ENCODE measurements at regions not wholly inside any gene's neighbourhood (a gene's known extent, or its start where the extent isn't known, plus 50 kb on each side); places are given as distances from the start of the nearest gene placed in this dataset.

DNA sequence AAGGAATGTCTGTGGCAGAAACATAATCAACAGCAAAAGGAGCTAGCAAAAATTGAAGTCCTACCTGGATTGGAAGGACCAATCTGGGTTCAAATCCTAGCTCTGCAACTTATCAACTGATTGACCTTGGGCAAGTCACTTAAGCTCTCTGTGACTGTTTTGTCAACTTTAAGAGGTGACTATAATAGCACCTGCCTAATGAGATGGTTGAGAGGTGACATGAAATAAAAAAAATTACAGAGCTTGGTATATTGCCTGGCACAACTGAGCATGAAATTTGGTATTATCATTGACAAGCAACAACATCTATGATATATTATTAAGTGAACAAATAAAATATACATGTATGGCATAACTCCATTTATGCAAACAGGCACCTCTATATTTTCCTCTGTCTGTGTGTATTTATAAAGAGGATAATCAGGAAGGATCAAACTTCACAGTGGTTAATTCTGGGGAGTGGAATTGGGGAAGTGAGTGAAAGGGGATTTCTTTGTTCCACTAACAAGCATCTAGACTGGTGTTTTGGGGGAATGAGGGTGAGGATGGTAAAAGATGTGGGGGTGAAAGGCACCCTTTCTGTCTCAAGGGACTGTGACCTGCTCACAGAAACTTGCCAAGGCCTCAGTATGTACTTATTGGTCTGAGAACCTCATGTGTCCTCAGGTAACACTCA lies 132.8 kb upstream of the SERTAD2 start:
- no peak overlapping the region for H3K4me3 ChIP-seq (ENCODE audit: low read length)
- TF ChIP-seq, protein P1, sequence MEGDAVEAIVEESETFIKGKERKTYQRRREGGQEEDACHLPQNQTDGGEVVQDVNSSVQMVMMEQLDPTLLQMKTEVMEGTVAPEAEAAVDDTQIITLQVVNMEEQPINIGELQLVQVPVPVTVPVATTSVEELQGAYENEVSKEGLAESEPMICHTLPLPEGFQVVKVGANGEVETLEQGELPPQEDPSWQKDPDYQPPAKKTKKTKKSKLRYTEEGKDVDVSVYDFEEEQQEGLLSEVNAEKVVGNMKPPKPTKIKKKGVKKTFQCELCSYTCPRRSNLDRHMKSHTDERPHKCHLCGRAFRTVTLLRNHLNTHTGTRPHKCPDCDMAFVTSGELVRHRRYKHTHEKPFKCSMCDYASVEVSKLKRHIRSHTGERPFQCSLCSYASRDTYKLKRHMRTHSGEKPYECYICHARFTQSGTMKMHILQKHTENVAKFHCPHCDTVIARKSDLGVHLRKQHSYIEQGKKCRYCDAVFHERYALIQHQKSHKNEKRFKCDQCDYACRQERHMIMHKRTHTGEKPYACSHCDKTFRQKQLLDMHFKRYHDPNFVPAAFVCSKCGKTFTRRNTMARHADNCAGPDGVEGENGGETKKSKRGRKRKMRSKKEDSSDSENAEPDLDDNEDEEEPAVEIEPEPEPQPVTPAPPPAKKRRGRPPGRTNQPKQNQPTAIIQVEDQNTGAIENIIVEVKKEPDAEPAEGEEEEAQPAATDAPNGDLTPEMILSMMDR (conservative IDR thresholded peaks at IDR 0.05; ENCODE audit: low read length), result no peak
- no peak for DNase-seq (ENCODE audit: low read depth)

DNA sequence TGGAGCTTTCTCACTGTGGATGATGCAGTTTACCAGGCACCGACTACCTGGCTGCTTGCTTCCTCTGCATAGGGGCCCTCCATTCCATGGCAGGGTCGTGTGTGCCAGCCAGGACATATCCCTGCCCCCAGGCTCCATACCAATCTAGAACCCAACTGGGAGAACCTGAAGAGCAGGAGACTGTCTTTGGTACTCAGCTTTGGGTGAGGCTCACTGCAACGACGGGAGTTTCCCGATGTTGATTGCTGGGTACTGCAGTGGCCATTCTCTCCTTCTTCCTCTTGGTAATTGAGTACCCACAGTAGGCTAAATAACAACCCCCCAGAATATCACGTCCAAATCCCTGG lies 133.3 kb upstream of the SERTAD2 start:
- H3K4me3 ChIP-seq (ENCODE audit: low read length), result no peak overlapping the region
- TF ChIP-seq, protein P1 (conservative IDR thresholded peaks at IDR 0.05; ENCODE audit: low read length), result no peak
- no peak for DNase-seq (ENCODE audit: low read depth)

DNA sequence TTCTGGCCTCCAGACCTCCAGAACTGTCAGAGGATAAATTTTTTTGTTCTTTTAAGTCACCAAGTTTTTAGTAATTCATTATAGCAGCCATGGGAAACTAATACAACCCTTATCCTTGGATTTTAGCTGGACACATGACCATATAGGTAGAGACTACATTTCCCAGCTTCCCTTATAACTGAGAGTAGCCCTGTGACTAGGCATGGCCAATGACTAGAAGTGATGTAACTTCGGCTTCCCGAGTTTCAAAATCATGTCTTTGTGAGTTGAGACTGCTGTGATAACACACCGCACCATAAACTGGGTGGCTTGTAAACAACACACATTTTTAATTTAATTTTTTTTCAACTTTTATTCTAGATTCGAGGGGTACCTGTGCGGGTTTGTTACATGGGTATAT lies 134.0 kb upstream of the SERTAD2 start:
- no peak overlapping the region for H3K4me3 ChIP-seq (ENCODE audit: low read length)
- DNase-seq (ENCODE audit: low read depth), result peak; percentile 21
- TF ChIP-seq, protein P1 (conservative IDR thresholded peaks at IDR 0.05; ENCODE audit: low read length), result no peak

DNA sequence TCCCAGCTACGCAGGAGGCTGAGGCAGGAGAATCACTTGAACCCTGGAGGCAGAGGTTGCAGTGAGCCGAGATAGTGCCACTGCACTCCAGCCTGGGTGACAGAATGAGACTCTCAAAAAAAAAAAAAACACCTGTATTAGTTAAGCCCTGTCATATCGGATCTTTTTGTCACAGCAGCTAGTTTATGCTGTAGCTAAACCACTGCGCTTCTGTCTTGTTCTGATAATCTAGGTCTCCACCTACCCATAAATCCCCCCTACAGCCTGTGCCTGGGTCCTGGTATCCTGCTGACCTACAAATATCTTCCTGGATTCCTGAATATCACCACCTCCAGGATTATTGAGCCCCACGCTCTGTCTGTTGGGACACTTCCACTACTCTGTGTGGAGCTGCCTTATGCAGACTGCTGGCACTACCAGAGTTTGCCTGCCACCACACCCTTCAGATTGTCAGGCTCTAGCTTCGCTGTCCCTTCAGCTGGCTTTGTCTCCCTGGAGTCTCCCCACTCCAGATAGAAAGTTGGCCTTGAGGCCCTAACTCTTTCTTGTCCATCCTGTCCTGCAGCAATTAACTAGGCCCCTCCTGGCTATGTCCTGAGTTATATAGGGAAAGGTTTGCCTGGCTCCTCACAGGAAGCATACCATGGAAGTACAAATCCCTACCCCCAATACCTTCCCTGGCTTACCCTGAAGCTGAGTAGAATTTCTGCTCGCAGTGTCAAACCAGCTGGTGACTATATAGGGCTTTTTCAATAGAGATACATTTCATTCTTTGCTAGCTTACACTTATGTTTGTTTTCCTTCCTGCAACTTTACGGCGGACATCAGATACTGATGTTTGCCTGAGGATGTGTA lies 136.0 kb upstream of the SERTAD2 start:
- no peak overlapping the region for H3K4me3 ChIP-seq (ENCODE audit: low read length)
- no peak for DNase-seq (ENCODE audit: low read depth)
- TF ChIP-seq, protein P1 (conservative IDR thresholded peaks at IDR 0.05; ENCODE audit: low read length), result no peak

DNA sequence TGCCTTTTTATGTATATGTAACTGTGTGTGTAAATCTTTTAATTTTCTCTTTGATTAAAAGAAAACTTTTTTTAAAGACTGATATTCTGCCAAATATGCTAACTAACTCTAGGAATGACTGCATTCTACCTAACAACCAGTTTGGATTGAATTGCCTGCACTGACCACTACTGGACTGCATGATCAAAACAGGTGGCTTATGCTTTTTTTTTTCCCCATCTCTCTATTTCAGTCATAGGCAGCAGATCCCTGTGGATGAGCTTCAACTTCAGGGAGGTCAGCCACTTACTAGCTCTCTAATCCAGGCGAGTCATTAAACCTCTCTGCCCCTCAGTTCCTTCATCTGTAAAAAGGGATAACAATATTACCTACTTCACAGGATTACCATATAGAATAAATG lies 138.6 kb upstream of the SERTAD2 start:
- TF ChIP-seq, protein P1 (conservative IDR thresholded peaks at IDR 0.05; ENCODE audit: low read length), result 0 out of 2 replicates have a peak, but pooled peaks have one; percentile 2
- no peak for DNase-seq (ENCODE audit: low read depth)
- no peak overlapping the region for H3K4me3 ChIP-seq (ENCODE audit: low read length)

DNA sequence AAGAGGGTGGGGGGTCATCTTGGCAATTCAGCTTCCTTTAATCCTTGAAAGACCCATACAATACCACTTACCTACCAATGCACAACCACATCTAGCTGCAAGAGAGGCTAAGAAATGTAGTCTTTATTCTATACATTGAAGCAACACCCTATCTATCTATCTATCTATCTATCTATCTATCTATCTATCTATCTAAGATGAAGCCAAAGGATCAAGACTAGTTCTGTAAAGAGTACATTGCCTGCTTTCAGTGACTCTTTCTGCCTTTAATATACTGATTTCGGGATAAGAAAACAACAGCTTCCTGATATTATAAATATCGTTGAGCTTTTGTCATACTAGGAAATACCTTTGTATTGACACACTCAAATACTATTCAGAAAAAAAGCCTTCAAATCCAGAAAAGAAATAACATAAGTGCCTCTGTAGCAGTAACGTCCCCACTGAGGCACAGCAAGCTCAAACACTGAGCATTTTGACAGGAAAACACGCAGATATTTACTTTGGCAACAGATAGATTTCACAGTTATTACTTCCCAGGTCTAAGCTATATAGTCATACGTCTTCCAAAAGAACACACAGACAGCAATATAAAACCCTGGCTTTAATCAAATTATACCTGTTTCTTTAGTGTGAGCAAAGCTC lies 139.4 kb upstream of the SERTAD2 start:
- TF ChIP-seq, protein P1 (conservative IDR thresholded peaks at IDR 0.05; ENCODE audit: low read length), result no peak
- no peak for DNase-seq (ENCODE audit: low read depth)
- H3K4me3 ChIP-seq (ENCODE audit: low read length), result no peak overlapping the region

Data from AG10803 (cell line).